Neuronal stem cell (in vitro differentiated cells): ENCODE measurements at regions not wholly inside any gene's neighbourhood (a gene's known extent, or its start where the extent isn't known, plus 50 kb on each side); places are given as distances from the start of the nearest gene placed in this dataset.

Experiments
- DNase-seq: peaks from one replicate; pipeline ENCODE4 v3.0.0-alpha.2; 2013; ENCODE audit warnings: low spot score
- H2AFZ ChIP-seq: one replicate; pipeline ENCODE4 v1.6.1; 2013; ENCODE audit warnings: mild to moderate bottlenecking, low read length, inconsistent platforms
- H2AK5ac ChIP-seq: 2 replicates; pipeline ENCODE4 v1.6.1; 2013; ENCODE audit warnings: low read depth, mild to moderate bottlenecking, inconsistent platforms, low read length, moderate library complexity, mixed read lengths
- H2BK120ac ChIP-seq: 2 replicates; pipeline ENCODE4 v1.6.1; 2013; ENCODE audit warnings: low read depth, mild to moderate bottlenecking, inconsistent platforms, low read length, moderate library complexity, mixed read lengths
- H2BK12ac ChIP-seq: one replicate; pipeline ENCODE4 v1.6.1; 2013; ENCODE audit warnings: low read length, inconsistent platforms
- H2BK15ac ChIP-seq: 2 replicates; pipeline ENCODE4 v1.6.1; 2013; ENCODE audit warnings: mild to moderate bottlenecking, low read length, inconsistent platforms, mixed read lengths
- H2BK5ac ChIP-seq: one replicate; pipeline ENCODE4 v1.6.1; 2013; ENCODE audit warnings: inconsistent platforms, mild to moderate bottlenecking, low read length, moderate library complexity
- H3K14ac ChIP-seq: one replicate; pipeline ENCODE4 v1.6.1; 2013; ENCODE audit warnings: low read length, inconsistent platforms
- H3K18ac ChIP-seq: 2 replicates; pipeline ENCODE4 v1.6.1; 2013; ENCODE audit warnings: low read length, inconsistent platforms
- H3K23ac ChIP-seq: 2 replicates; pipeline ENCODE4 v1.6.1; 2013; ENCODE audit warnings: low read depth, mild to moderate bottlenecking, mixed read lengths, low read length, inconsistent platforms; ENCODE audit not compliant: poor library complexity
- H3K27ac ChIP-seq: replicated peaks from 3 replicates; pipeline ENCODE4 v1.5.1; 2013; ENCODE audit warnings: low read length, inconsistent platforms
- H3K27me3 ChIP-seq, 3 experiments: 2 replicates each; pipeline ENCODE4 v1.6.1; 2013; ENCODE audit warnings: low read length in 3 of 3, mild to moderate bottlenecking in 2 of 3, inconsistent platforms in 1 of 3, low read depth in 1 of 3, mixed read lengths in 1 of 3, moderate library complexity in 1 of 3; ENCODE audit not compliant: control insufficient read depth in 3 of 3, insufficient read depth in 3 of 3
- H3K36me3 ChIP-seq, 2 donors: replicated peaks in 1 of 2; 2 replicates each; pipeline ENCODE4 v1.6.1; 2013; ENCODE audit warnings: low read length in 2 of 2; ENCODE audit not compliant: control insufficient read depth in 2 of 2, insufficient read depth in 2 of 2
- H3K4ac ChIP-seq: 2 replicates; pipeline ENCODE4 v1.6.1; 2013; ENCODE audit warnings: inconsistent platforms, mild to moderate bottlenecking, low read length, moderate library complexity
- H3K4me1 ChIP-seq, 2 donors: 1 replicate in 1 of 2; 2 replicates in 1 of 2; pipeline ENCODE4 v1.6.1; 2013; ENCODE audit warnings: low read length in 2 of 2, low read depth in 1 of 2; ENCODE audit not compliant: control insufficient read depth in 2 of 2, insufficient read depth in 1 of 2
- H3K4me2 ChIP-seq: one replicate; pipeline ENCODE4 v1.6.1; 2013; ENCODE audit warnings: mild to moderate bottlenecking, low read length, inconsistent platforms; ENCODE audit not compliant: insufficient read depth, poor library complexity, severe bottlenecking
- H3K4me3 ChIP-seq, 2 donors: 2 replicates each; pipeline ENCODE4 v1.5.1; 2013; ENCODE audit warnings: low read length in 2 of 2, mild to moderate bottlenecking in 2 of 2, inconsistent platforms in 1 of 2, moderate library complexity in 1 of 2
- H3K79me1 ChIP-seq: one replicate; pipeline ENCODE4 v1.6.1; 2013; ENCODE audit warnings: low read depth, mild to moderate bottlenecking, inconsistent platforms, low read length, moderate library complexity
- H3K9ac ChIP-seq: one replicate; pipeline ENCODE4 v1.6.1; 2013; ENCODE audit warnings: mild to moderate bottlenecking, low read depth, low read length, inconsistent platforms; ENCODE audit not compliant: poor library complexity
- H3K9me3 ChIP-seq, 2 donors: replicated peaks in 1 of 2; 2 replicates each; pipeline versions ENCODE3 to v1.6.1; 2013; ENCODE audit warnings: low read length in 2 of 2, mild to moderate bottlenecking in 2 of 2, inconsistent platforms in 1 of 2, low read depth in 1 of 2, mixed read lengths in 1 of 2, moderate library complexity in 1 of 2; ENCODE audit not compliant: control insufficient read depth in 2 of 2, insufficient read depth in 1 of 2
- H4K8ac ChIP-seq: one replicate; pipeline ENCODE4 v1.6.1; 2013; ENCODE audit warnings: low read depth, mild to moderate bottlenecking, inconsistent platforms, low read length, moderate library complexity
- H4K91ac ChIP-seq: one replicate; pipeline ENCODE4 v1.6.1; 2013; ENCODE audit warnings: low read length, low read depth, mild to moderate bottlenecking, inconsistent platforms; ENCODE audit not compliant: poor library complexity
- whole genome bisulfite sequencing, 2 donors: extraction: QIAGEN DNeasy Blood & Tissue Kit; methylation state at CpG; one replicate each; pipeline ENCODE4 v1.1.7; 2013; ENCODE audit warnings: missing lambda C conversion rate in 2 of 2, mixed read lengths in 1 of 2; ENCODE audit not compliant: insufficient read length in 2 of 2, insufficient replicate concordance in 1 of 2; ENCODE audit errors: extremely low coverage in 2 of 2; 5-methylcytosine and 5-hydroxymethylcytosine counted together

DNA sequence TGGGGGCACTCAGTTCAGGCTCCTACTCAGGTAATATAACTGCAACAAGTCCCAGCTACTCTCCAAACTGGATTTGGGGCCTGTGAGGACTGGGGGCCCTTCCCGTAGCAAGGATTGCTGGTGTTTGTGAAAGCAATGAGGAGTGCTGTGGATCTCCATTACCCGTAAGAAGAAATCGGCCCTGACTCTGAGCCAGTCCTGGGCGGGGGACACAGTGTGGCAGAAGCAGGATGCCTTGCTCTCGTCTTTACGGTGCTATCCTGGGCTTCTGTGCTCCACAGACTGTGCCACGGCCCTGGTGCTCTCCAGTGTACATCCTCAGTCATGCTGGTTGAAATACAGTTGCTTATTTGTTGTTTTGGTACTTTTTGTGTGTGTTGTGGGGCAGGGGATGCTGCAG, 172.9 kb downstream of the NDUFA10 start:
- WGBS, 2 donors: no CpG with 5 or more reads among the region's 7 CpGs
- Histone ChIP-seq H3K36me3 (no peaks in the 10 kb centered on the region), H3K23ac (no peak overlapping the region), H2BK12ac (no peak overlapping the region), H3K27me3 (no peaks in the 10 kb centered on the region), H4K8ac (no peak overlapping the region), H3K79me1 (no peaks in the 10 kb centered on the region), H3K4ac (no peak overlapping the region), H3K9me3 (peaks cover 2 to 5% of the 10 kb centered on the region in 2 donors), H2BK120ac (no peak overlapping the region), H2BK15ac (peak overlapping the region; percentile 25), H3K27ac (no peak overlapping the region), H4K91ac (no peak overlapping the region), H3K4me3 (no peak overlapping the region), H3K18ac (no peak overlapping the region), H2AK5ac (no peak overlapping the region), H2BK5ac (no peak overlapping the region), H3K4me1 (no peaks in the 10 kb centered on the region), H3K4me2 (no peak overlapping the region), H3K9ac (no peak overlapping the region), H2AFZ (no peak overlapping the region), H3K14ac (no peak overlapping the region)
- no peak for DNase-seq

DNA sequence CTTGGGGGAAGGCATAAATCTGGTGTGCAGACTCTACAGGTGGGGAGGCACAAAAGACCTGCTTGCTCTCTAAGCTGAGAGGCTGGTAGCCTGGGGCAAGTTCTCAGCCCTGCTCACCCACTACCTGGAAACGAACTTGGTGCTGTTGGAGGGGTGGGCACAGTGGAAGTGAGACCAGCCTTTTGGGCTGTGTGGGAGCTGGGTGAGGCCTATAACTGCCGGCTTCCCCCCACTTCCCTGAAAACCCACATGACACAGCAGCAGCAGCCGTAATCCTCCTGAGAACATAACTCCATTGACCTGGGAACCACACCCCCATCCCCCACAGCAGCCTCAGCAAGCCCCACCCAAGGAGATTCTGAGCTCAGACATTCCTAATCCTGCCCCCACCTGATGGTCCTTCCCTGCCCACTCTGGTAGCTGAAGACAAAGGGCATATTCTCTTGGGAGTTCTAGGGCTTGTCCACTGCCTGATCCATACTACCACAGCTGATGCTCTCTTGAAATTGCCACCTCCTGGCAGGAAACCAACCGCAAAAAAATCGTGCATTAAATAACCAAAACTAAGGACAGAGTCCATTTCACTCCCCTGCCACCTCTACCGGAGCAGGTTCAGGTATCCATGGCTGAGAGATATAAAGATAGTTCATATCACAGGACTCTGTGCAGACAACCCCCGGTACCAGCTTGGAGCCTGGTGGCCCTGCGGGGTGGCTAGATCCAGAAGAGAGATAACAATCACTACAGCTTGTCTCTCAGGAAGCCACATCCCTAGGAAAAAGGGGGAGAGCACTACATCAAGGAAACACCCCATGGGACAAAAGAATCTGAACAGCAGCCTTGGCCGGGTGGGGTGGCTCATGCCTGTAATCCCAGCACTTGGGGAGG, 178.1 kb downstream of the NDUFA10 start:
- Histone ChIP-seq H4K91ac (no peak overlapping the region), H4K8ac (no peak overlapping the region), H2BK5ac (no peak overlapping the region), H3K4me2 (no peak overlapping the region), H3K9me3 (peaks cover 2 to 3% of the 10 kb centered on the region in 2 donors), H2BK120ac (no peak overlapping the region), H3K79me1 (no peaks in the 10 kb centered on the region), H3K4me1 (no peaks in the 10 kb centered on the region), H3K14ac (no peak overlapping the region), H2BK15ac (no peak overlapping the region), H3K4me3 (no peak overlapping the region), H2AK5ac (no peak overlapping the region), H2BK12ac (no peak overlapping the region), H3K9ac (no peak overlapping the region), H3K4ac (no peak overlapping the region), H3K36me3 (no peaks in the 10 kb centered on the region), H3K23ac (no peak overlapping the region), H3K27ac (no peak overlapping the region), H3K18ac (no peak overlapping the region), H2AFZ (no peak overlapping the region), H3K27me3 (no peaks in the 10 kb centered on the region)
- DNase-seq: no peak
- WGBS, 2 donors: no CpG with 5 or more reads among the region's 9 CpGs

DNA sequence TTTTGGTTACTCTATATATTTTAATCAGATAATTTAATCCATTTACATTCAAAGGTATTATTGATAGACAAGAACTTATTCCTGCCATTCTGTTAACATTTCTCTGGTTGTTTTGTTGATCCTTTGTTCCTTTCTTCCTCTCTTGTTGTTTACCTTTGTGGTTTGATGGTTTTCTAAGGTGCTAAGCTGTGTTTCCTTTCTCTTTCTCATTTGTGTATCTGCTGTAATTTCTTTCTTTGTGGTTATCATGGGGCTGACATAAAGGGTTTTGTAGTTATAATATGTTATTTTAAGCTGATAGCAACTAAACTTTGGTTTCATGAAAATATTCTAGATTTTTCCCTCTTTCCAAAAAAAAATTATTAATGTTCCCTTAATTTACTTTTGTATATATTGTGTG, 179.2 kb downstream of the NDUFA10 start:
- Histone ChIP-seq H3K23ac (no peak overlapping the region), H3K27ac (no peak overlapping the region), H3K27me3 (no peaks in the 10 kb centered on the region), H2AFZ (no peak overlapping the region), H3K9ac (no peak overlapping the region), H3K18ac (no peak overlapping the region), H3K4me3 (no peak overlapping the region), H2BK120ac (no peak overlapping the region), H3K79me1 (no peaks in the 10 kb centered on the region), H4K91ac (no peak overlapping the region), H2BK15ac (no peak overlapping the region), H3K14ac (no peak overlapping the region), H3K4me1 (no peaks in the 10 kb centered on the region), H2BK5ac (no peak overlapping the region), H3K4ac (no peak overlapping the region), H3K9me3 (peaks cover 0 to 2% of the 10 kb centered on the region in 2 donors), H2BK12ac (no peak overlapping the region), H3K4me2 (no peak overlapping the region), H2AK5ac (no peak overlapping the region), H3K36me3 (no peaks in the 10 kb centered on the region), H4K8ac (no peak overlapping the region)
- no peak for DNase-seq

DNA sequence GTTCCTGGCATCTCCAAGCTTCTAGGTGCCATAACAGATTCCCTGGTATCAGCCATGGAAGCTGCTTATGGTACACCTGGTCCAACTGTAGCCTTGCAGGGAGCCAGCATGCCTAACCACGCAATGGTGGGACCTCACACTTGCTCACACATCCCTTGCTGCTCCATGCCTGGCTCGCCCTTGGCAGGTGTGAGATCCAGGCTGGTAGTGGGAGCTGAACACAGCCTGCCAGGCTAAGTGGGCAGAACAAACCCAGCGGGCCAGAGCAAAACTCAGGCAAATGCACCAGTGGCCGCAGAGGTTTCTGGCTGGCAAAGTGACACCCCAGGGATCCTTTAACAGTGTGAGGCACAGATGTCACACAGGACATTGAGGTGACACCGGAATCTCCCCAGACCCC, 185.8 kb downstream of the NDUFA10 start:
- no peak overlapping the region for H2BK15ac ChIP-seq
- no peaks in the 10 kb centered on the region for H3K27me3 ChIP-seq
- no peaks in the 10 kb centered on the region for H3K79me1 ChIP-seq
- no peak overlapping the region for H3K27ac ChIP-seq
- WGBS, 2 donors: no CpG with 5 or more reads among the region's 5 CpGs
- no peak overlapping the region for H2BK12ac ChIP-seq
- H4K8ac ChIP-seq: no peak overlapping the region
- H3K9me3 ChIP-seq: no peaks in the 10 kb centered on the region
- H3K23ac ChIP-seq: no peak overlapping the region
- H3K4me2 ChIP-seq: no peak overlapping the region
- no peak overlapping the region for H3K4me3 ChIP-seq
- H2BK5ac ChIP-seq: no peak overlapping the region
- H3K36me3 ChIP-seq: no peaks in the 10 kb centered on the region
- no peak overlapping the region for H3K14ac ChIP-seq
- H2AFZ ChIP-seq: no peak overlapping the region
- peak overlapping the region; percentile 18 for H2AK5ac ChIP-seq
- no peak overlapping the region for H3K9ac ChIP-seq
- no peak overlapping the region for H2BK120ac ChIP-seq
- H3K4ac ChIP-seq: no peak overlapping the region
- H4K91ac ChIP-seq: no peak overlapping the region
- peak overlapping the region; percentile 60 for H3K18ac ChIP-seq
- DNase-seq: no peak
- no peaks in the 10 kb centered on the region for H3K4me1 ChIP-seq
